Adipocyte (in vitro differentiated cells): ENCODE measurements at regions not wholly inside any gene's neighbourhood (a gene's known extent, or its start where the extent isn't known, plus 50 kb on each side); places are given as distances from the start of the nearest gene placed in this dataset.
A peak's percentile ranks its signal among the peaks of the same experiment; 100 is the strongest.

ENCODE experiments used
- DNase-seq: peaks from one replicate; pipeline ENCODE4 v3.0.0-alpha.2; 2015; ENCODE audit warnings: low read depth
- H3K27me3 ChIP-seq: replicated peaks from 2 replicates; pipeline ENCODE4 v1.7.0; 2013; ENCODE audit warnings: mild to moderate bottlenecking, low read length, moderate library complexity; ENCODE audit not compliant: control insufficient read depth, insufficient read depth
- H3K36me3 ChIP-seq: 2 replicates; pipeline ENCODE4 v1.7.0; 2013; ENCODE audit warnings: low read length, mild to moderate bottlenecking, moderate library complexity; ENCODE audit not compliant: control insufficient read depth, insufficient read depth, severe bottlenecking
- H3K4me1 ChIP-seq: 2 replicates; pipeline ENCODE4 v1.7.0; 2013; ENCODE audit warnings: mild to moderate bottlenecking, low read length, moderate library complexity; ENCODE audit not compliant: control insufficient read depth, insufficient read depth
- H3K4me3 ChIP-seq: 2 replicates; pipeline ENCODE4 v1.7.0; 2013; ENCODE audit warnings: mild to moderate bottlenecking, low read length, moderate library complexity
- H3K9ac ChIP-seq: 2 replicates; pipeline ENCODE4 v1.7.0; 2013; ENCODE audit warnings: mild to moderate bottlenecking, low read length, moderate library complexity
- H3K9me3 ChIP-seq: 2 replicates; pipeline ENCODE4 v1.7.0; 2013; ENCODE audit warnings: mild to moderate bottlenecking, low read length, moderate library complexity; ENCODE audit not compliant: control insufficient read depth

DNA sequence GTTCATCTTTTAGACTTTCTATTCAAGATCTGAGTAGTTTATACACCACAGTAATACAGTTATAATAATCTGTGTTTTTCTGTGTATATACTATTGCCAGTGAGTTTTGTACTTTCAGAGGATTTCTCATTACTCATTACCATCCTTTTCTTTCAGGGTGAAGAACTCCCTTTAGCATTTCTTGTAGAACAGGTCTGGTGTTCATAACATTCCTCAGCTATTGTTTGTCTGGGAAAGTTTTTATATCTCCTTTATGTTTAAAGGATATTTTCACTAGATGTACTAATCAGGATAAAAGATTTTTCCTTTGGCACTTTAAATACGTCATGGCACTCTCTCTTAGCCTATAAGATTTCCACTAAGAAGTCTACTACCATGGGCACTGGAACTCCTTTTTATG lies 705.5 kb downstream of the SLC4A3 start:
- no peaks in the 10 kb centered on the region for H3K4me1 ChIP-seq
- H3K9ac ChIP-seq, result no peak overlapping the region
- no peak overlapping the region for H3K4me3 ChIP-seq
- no peak for DNase-seq
- no peaks in the 10 kb centered on the region for H3K36me3 ChIP-seq
- H3K27me3 ChIP-seq, result no peaks in the 10 kb centered on the region
- H3K9me3 ChIP-seq, result peaks cover 21% of the 10 kb centered on the region

- H3K4me1 ChIP-seq, result no peaks in the 10 kb centered on the region
- H3K9ac ChIP-seq, result no peak overlapping the region
- no peak overlapping the region for H3K4me3 ChIP-seq
- no peaks in the 10 kb centered on the region for H3K36me3 ChIP-seq
- DNase-seq, result no peak
- peaks cover 20% of the 10 kb centered on the region for H3K9me3 ChIP-seq
- no peaks in the 10 kb centered on the region for H3K27me3 ChIP-seq
Measured at GRCh38 chr2:220334210-220334609, 706.8 kb downstream of the SLC4A3 start.

DNA sequence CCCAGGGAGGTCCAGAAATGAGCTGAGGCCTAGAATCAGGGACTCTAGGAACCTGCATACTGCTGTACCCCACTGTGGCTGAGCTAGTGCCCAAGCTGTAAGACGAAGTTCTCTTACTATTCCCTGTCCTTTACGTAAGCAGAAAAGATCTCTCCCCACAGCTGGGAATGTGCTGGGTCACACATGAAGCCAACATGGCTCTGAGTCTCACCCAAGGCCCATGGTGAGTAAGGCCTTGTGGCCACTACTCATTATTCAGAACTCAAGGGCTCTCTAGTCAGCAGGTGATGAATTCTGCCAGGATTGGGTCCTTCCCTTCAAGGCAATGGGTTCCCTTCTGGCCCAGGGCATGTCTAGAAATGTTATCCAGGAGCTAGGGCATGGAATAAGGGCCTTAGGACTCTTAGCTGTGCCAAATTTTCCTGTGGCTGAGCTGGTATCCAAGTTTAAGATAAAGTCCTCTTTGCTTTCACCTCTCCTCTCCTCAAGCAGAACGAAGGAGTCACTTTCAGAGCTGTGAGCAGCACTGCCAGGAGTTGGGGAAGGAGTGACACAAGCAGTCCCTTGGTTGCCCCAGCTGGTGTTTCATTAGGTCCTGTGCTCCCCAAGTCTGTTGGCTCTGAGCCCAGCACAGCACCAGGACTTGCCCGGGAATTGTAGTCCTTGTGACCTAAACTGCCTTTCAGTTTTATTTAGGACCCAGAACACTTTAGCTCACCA lies 707.6 kb downstream of the SLC4A3 start:
- Histone ChIP-seq H3K4me1 (no peaks in the 10 kb centered on the region), H3K9me3 (peaks cover 16% of the 10 kb centered on the region), H3K4me3 (no peak overlapping the region), H3K36me3 (no peaks in the 10 kb centered on the region), H3K27me3 (no peaks in the 10 kb centered on the region), H3K9ac (no peak overlapping the region)
- DNase-seq, result no peak

DNA sequence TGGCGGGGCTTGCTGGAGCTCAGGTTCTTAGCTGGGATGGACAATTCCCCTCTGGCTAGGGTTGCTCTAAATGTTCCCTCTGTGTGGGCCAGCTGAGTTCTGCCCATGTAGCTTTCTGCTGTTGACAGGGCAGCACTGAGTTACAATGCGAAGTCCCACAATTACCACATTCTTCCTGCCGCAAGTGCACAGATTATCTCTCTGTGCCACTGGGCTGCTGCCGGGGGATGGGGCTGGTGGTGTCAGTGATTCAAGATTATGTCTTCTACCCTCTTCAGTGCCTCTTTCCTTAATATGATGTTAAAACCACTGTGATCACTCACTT lies 708.1 kb downstream of the SLC4A3 start:
- Histone ChIP-seq H3K9me3 (peaks cover 11% of the 10 kb centered on the region), H3K36me3 (no peaks in the 10 kb centered on the region), H3K4me3 (no peak overlapping the region), H3K27me3 (no peaks in the 10 kb centered on the region), H3K9ac (no peak overlapping the region), H3K4me1 (no peaks in the 10 kb centered on the region)
- no peak for DNase-seq

- Histone ChIP-seq H3K4me3 (no peak overlapping the region), H3K9ac (no peak overlapping the region), H3K27me3 (no peaks in the 10 kb centered on the region), H3K4me1 (no peaks in the 10 kb centered on the region), H3K36me3 (no peaks in the 10 kb centered on the region), H3K9me3 (peaks cover 9% of the 10 kb centered on the region)
- DNase-seq, result no peak
Measured at GRCh38 chr2:220336771-220337170, 709.3 kb downstream of the SLC4A3 start.

- Histone ChIP-seq H3K27me3 (no peaks in the 10 kb centered on the region), H3K4me3 (no peak overlapping the region), H3K9me3 (no peaks in the 10 kb centered on the region), H3K36me3 (no peaks in the 10 kb centered on the region), H3K9ac (no peak overlapping the region), H3K4me1 (no peaks in the 10 kb centered on the region)
- no peak for DNase-seq
Measured at GRCh38 chr2:220337611-220338440, 710.4 kb downstream of the SLC4A3 start.

- H3K27me3 ChIP-seq, result no peaks in the 10 kb centered on the region
- H3K4me1 ChIP-seq, result no peaks in the 10 kb centered on the region
- no peaks in the 10 kb centered on the region for H3K36me3 ChIP-seq
- no peaks in the 10 kb centered on the region for H3K9me3 ChIP-seq
- DNase-seq, result no peak
- H3K9ac ChIP-seq, result no peak overlapping the region
- no peak overlapping the region for H3K4me3 ChIP-seq
Measured at GRCh38 chr2:220341014-220341413, 713.6 kb downstream of the SLC4A3 start.

DNA sequence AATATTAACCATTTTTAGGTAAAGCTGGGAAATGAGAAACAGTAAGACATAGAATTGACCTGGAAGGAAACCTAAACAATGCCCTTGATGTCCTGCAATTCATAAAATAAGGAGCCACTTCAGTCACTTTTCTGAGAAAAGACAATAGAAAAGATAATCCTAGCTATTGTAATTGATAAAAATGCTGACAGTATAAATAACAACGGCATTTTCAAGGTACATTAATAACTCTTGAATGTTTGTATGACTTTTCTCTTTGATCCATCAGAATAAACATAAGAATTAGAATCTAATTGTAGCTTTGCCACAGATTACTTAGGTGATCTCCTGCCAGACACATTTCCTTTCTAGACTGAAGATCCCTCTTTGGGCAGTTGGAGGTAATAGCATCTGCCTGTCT lies 719.5 kb downstream of the SLC4A3 start:
- H3K4me3 ChIP-seq, result no peak overlapping the region
- H3K4me1 ChIP-seq, result no peaks in the 10 kb centered on the region
- H3K36me3 ChIP-seq, result no peaks in the 10 kb centered on the region
- no peaks in the 10 kb centered on the region for H3K9me3 ChIP-seq
- DNase-seq, result no peak
- no peak overlapping the region for H3K9ac ChIP-seq
- no peaks in the 10 kb centered on the region for H3K27me3 ChIP-seq

DNA sequence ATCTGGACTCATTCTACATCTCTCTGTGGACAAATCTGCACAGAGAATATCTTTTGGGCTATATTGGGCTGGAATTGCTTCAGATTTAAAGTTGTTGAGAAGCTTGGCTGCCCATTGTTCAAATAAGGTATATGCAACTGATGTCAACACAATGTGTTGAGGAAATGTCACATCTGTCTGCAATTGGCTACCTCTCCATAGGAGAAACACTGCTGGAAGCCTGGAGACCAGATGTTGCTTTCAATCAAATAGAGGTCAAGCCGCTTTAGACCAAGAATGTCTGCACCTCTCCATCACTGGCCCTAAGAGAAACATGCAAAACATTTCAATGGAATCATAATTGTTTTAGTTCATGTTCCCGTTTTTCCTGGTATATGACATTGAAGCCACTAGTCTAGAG lies 720.2 kb downstream of the SLC4A3 start:
- H3K27me3 ChIP-seq, result no peaks in the 10 kb centered on the region
- no peak overlapping the region for H3K9ac ChIP-seq
- no peak for DNase-seq
- no peaks in the 10 kb centered on the region for H3K4me1 ChIP-seq
- H3K36me3 ChIP-seq, result no peaks in the 10 kb centered on the region
- no peaks in the 10 kb centered on the region for H3K9me3 ChIP-seq
- H3K4me3 ChIP-seq, result no peak overlapping the region

- Histone ChIP-seq H3K4me3 (no peak overlapping the region), H3K36me3 (no peaks in the 10 kb centered on the region), H3K9me3 (no peaks in the 10 kb centered on the region), H3K9ac (no peak overlapping the region), H3K4me1 (no peaks in the 10 kb centered on the region), H3K27me3 (no peaks in the 10 kb centered on the region)
- DNase-seq, result no peak
Measured at GRCh38 chr2:220348206-220348605, 720.8 kb downstream of the SLC4A3 start.

DNA sequence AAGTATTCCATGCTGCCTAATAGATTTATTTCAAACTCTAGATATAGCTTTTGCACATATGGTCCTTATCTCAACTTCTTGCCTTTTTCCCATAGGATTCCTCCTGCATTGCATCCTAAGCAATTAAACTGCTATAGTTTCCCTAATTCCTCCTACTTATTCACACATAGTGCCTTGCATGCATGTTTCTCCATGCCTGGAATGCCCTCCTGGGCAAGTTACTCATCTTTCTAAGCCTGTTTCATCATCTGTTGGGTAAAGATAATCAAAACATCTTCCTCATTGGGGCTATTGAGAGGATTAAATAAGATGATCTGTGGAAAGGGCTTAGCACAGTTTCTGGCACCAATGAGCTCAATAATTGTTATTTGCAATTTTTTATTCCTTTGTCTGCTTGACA lies 726.5 kb downstream of the SLC4A3 start:
- H3K4me3 ChIP-seq, result no peak overlapping the region
- no peaks in the 10 kb centered on the region for H3K9me3 ChIP-seq

More for the DNA sequence above, 726.5 kb downstream of the SLC4A3 start:
- DNase-seq, result peak; percentile 56
- H3K36me3 ChIP-seq, result no peaks in the 10 kb centered on the region
- H3K4me1 ChIP-seq, result no peaks in the 10 kb centered on the region
- H3K27me3 ChIP-seq, result no peaks in the 10 kb centered on the region
- H3K9ac ChIP-seq, result no peak overlapping the region
